GM12801 (cell line): ENCODE measurements at regions not wholly inside any gene's neighbourhood (a gene's known extent, or its start where the extent isn't known, plus 50 kb on each side); places are given as distances from the start of the nearest gene placed in this dataset.

ENCODE experiments used
- TF ChIP-seq, protein P1 (sequence below): IDR thresholded peaks from one replicate; pipeline ENCODE4 v1.5.1; 2011; ENCODE audit warnings: control low read depth; ENCODE audit not compliant: insufficient read length; ENCODE audit errors: extremely low read depth

DNA sequence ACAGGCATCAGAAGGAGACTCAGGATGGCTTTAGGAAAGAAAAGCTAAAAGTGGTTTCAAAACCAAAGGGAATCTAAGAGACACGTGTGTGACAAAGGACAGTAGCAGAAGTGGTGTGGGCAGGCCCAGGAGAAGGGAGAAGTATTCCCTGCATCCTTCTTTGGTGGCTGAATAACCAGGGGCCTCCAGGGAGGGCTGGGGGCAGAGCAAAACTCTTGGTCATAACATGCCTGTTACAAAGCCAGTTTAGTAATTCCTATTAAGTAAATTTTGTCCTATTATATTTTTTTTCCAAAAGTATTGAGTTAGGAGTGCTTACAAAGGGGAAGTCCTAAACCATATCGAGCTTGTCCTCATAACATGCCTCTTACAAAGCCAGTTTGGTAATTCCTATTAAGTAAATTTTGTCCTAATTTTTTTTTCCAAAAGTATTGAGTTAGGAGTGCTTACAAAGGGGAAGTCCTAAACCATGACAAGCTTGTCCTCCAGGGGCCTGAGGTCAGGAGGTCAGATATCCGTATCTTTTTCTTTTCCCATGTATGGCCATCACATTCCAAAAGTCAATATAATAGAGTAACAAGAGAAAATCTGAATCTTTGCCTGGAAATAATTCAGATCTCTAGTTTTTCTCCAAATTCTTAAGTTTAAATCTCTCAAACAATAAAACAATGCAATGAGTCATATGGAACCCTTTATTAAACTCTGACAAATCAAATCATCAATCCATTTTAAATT, 509.2 kb downstream of the LTN1 start:
- TF ChIP-seq, protein P1, sequence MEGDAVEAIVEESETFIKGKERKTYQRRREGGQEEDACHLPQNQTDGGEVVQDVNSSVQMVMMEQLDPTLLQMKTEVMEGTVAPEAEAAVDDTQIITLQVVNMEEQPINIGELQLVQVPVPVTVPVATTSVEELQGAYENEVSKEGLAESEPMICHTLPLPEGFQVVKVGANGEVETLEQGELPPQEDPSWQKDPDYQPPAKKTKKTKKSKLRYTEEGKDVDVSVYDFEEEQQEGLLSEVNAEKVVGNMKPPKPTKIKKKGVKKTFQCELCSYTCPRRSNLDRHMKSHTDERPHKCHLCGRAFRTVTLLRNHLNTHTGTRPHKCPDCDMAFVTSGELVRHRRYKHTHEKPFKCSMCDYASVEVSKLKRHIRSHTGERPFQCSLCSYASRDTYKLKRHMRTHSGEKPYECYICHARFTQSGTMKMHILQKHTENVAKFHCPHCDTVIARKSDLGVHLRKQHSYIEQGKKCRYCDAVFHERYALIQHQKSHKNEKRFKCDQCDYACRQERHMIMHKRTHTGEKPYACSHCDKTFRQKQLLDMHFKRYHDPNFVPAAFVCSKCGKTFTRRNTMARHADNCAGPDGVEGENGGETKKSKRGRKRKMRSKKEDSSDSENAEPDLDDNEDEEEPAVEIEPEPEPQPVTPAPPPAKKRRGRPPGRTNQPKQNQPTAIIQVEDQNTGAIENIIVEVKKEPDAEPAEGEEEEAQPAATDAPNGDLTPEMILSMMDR, result no peak

DNA sequence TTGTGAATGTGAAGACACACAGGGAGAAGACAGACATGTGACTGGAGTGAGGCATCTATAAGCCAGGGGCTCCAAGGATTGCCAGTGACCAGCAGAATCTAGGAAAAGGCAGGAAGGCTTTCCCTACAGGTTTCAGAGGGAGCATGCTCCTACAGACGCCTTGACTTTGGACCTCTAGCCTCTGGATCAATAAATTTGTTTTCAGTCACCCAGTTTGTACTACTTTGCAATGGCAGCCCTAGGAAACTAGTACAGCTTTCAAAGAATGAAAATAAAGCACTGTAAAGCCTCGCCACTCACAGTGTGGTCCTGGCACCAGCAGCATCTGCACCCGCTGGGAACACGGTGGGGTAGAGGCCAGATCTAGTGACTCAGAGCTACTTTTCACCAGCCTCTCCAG, 510.0 kb downstream of the LTN1 start:
- TF ChIP-seq, protein P1, result no peak

DNA sequence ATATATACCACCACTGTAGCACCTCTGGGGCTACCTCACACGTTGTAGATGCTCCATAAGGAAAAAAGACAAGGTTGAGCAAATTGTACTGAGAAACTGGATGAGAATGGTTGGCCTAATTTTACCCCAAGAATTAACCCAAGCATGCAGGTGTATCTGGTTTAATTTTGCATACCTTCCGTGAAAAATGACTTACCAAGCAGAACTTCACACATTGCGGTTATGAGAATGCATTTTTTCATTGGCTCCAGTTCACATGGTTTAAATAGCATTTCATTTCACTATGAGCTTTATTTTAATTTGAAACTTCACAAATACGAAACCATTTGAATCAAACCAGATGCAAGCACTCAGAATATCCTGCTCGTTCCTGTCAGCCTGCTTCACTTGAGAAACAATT, 512.2 kb downstream of the LTN1 start:
- TF ChIP-seq, protein P1, result no peak

DNA sequence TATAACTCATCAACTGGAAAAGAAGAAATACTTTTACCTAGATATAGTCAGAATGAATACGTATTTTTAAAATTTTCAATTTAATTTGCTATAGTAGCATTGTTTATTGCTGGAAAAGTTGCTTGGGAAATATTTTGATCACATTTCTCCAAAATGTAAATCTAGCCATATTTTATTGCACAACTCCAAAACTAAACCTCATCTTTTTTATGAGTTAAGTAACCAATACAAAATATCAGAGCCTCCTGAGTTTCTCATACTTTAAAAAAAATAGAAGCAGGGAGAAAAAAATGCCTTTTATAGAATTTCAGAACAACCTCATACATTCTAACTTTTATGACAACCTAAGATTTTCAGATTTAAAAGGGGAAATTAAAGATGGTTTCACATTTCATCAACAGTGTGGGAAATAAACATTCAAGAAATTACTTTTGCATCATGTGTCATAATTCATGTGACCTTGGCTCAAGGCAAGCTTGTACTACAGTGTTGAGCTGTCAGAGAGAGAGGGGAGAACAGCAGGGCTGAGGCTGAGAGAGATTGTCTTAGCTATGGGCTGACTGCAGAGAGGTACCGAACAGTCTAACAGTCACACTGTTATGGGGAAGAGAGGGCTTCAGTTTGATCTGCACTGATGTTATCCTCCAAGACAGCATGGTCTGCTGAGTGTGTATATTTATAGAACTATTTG, 519.0 kb downstream of the LTN1 start:
- TF ChIP-seq, protein P1, result no peak

DNA sequence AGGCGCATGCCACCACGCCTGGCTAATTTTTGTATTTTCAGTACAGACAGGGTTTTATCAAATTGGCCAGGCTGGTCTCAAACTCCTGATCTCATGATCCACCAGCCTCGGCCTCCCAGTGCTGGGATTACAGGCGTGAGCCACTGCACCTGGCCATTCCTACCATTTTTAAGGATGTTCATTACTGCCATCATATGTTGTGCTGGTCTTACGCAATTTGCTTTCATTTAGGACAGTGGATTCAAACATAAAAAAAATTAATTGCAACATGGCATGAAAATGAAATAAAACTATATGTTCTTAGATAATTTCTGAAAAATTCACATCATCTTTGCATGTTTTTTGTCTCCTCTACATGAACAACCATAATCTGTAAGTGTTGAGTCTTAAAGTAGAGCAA, 527.7 kb downstream of the LTN1 start:
- TF ChIP-seq, protein P1, result no peak

DNA sequence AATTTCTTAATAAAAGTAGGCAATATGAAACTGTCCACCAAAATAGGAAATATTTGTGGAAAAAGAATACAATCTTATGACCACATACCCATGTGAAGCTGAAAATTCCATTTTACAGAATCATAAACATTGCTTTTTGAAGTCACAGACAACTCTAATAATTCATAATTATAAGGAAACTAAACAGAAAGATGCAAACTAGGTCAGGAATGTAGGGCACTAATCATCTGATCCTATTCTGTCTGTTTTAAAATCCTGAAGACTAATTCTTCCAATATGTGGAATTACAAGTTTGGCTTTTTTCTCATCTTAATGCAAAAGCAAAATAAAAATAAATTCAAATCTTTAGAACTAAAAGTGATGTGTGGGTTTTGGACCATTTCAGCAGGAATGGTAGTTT, 528.6 kb downstream of the LTN1 start:
- TF ChIP-seq, protein P1, result no peak

DNA sequence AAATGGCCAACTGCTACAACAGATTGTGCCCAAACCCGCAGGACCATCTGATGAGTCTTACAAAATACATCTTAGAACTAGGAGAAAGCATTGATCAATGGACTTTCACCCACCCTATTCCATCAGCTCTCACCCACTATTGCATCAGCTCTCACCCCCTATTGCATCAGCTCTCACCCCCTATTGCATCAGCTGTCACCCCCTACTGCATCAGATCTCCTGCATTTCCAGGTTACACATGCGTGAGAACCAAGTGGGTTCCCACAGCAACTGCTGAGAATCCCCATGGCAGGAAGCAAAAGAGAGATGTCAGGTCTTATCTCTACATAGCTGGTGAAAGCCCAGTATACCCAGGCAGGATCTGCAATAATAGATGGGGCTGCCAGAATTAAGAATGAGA, 533.5 kb downstream of the LTN1 start:
- TF ChIP-seq, protein P1, result no peak
